PC-9 (cell line): ENCODE measurements at regions not wholly inside any gene's neighbourhood (a gene's known extent, or its start where the extent isn't known, plus 50 kb on each side); places are given as distances from the start of the nearest gene placed in this dataset.

ENCODE experiments used
- BruUV-seq: library from RNA; stranded (reverse); fragments of 400-500 nt; replicated peaks from 2 replicates; lab custom pipeline; 2021; lab: Mats Ljungman, UMichigan
- CTCF ChIA-PET: fragments of 300-600 bp; sonication (Branson Sonifier 250); formaldehyde crosslinking; loops from one replicate; lab custom pipeline; 2022; ENCODE audit warnings: antibody characterized with exemption; lab: Charles Lee
- POLR2A ChIA-PET: fragments of 300-600 bp; sonication (Branson Sonifier 250); formaldehyde crosslinking; loops from one replicate; lab custom pipeline; 2022; ENCODE audit warnings: antibody characterized with exemption; ENCODE audit not compliant: unreplicated experiment; lab: Charles Lee
- DNase-seq, 2 experiments: peaks; one replicate each; pipeline versions ENCODE4 v3.0.0 to v3.0.0-alpha.2; 2015 to 2022; ENCODE audit warnings: mixed read lengths in 1 of 2
- H2AFZ ChIP-seq: fragments of 200-600 bp; sonication (generic); 2 replicates; pipeline ENCODE4 v1.8.1; 2017; ENCODE audit warnings: antibody characterized with exemption
- H3F3A ChIP-seq: fragments of 200-600 bp; sonication (generic); 2 replicates; pipeline ENCODE4 v1.8.1; 2017; ENCODE audit warnings: antibody characterized with exemption, mild to moderate bottlenecking, low read depth; ENCODE audit not compliant: insufficient read depth
- H3K27ac ChIP-seq: fragments of 200-600 bp; sonication (generic); 2 replicates; pipeline ENCODE4 v1.6.1; 2016; ENCODE audit warnings: mixed run types
- H3K27me3 ChIP-seq: fragments of 200-600 bp; sonication (generic); 2 replicates; pipeline ENCODE4 v1.6.1; 2016; ENCODE audit warnings: low read depth, mixed run types; ENCODE audit not compliant: insufficient read depth
- H3K36me3 ChIP-seq: fragments of 200-600 bp; sonication (generic); 2 replicates; pipeline ENCODE4 v1.6.1; 2016; ENCODE audit warnings: low read depth, mixed run types
- H3K4me1 ChIP-seq: fragments of 200-600 bp; sonication (generic); replicated peaks from 2 replicates; pipeline ENCODE4 v1.6.1; 2016; ENCODE audit warnings: mixed run types; ENCODE audit not compliant: insufficient read depth
- H3K4me2 ChIP-seq: fragments of 200-600 bp; sonication (generic); 2 replicates; pipeline ENCODE4 v1.6.1; 2017; ENCODE audit warnings: mixed run types
- H3K4me3 ChIP-seq: fragments of 200-600 bp; sonication (generic); 2 replicates; pipeline ENCODE4 v1.6.1; 2016; ENCODE audit warnings: mixed run types
- H3K79me2 ChIP-seq: fragments of 200-600 bp; sonication (generic); 2 replicates; pipeline ENCODE4 v1.6.1; 2017; ENCODE audit warnings: low read depth, mixed run types
- H3K9me2 ChIP-seq: fragments of 200-600 bp; sonication (generic); 2 replicates; pipeline ENCODE4 v1.8.1; 2017; ENCODE audit warnings: mild to moderate bottlenecking; ENCODE audit not compliant: insufficient read depth
- H3K9me3 ChIP-seq: fragments of 200-600 bp; sonication (generic); 2 replicates; pipeline ENCODE4 v1.8.1; 2016; ENCODE audit warnings: low read depth; ENCODE audit not compliant: insufficient read depth
- H4K20me1 ChIP-seq: fragments of 200-600 bp; sonication (generic); 2 replicates; pipeline ENCODE4 v1.8.1; 2017; ENCODE audit not compliant: insufficient read depth
- EZH2 ChIP-seq: fragments of 200-600 bp; sonication (generic); IDR thresholded peaks from 2 replicates; pipeline ENCODE4 v1.8.0; 2017; ENCODE audit warnings: antibody characterized with exemption, low read depth
- intact Hi-C: fragments of 100-400 bp; cut with micrococcal nuclease; formaldehyde crosslinking; loops from one replicate; pipeline ENCODE4 v1.10.0; 2022; ENCODE audit not compliant: unreplicated experiment
- TF ChIP-seq, protein P1 (sequence below): fragments of 200-600 bp; sonication (generic); conservative IDR thresholded peaks from 2 replicates; pipeline ENCODE4 v1.6.1; 2017; ENCODE audit warnings: mixed run types, antibody characterized with exemption, mild to moderate bottlenecking, moderate library complexity

DNA sequence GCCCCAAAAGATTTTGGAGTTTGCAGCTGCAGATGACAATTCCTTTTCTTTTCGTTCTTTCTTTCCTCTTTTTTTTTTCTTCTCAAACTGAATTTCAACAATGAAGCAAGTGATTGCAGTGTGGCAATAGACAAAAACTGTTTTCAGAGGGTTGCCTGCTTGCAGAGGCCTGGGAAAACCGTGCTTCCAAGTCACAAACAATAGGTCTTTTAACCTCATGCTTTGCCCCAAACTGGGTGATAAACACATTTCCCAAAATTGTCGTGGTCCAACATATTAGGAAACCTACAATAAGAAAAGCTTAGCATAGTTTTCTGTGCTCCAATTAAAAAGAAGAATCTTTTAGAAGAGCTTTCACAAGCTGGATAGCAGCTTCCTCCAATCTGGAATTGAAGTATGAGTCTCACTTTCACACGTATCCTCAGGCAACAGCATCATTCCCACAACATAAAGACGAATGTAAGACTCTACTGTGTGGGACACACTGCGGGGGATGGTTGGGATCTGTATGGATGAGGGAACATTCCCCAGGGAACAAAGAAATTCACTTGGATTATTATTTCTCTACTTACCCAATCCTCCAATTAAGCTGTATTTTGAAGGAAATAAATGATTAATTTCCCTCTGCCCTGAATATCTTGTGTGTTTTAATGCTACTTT is 656.1 kb downstream of the RNF144A start:
- Histone ChIP-seq H3K4me3 (no peak overlapping the region), H3K27ac (no peak overlapping the region), H2AFZ (no peak overlapping the region), H4K20me1 (no peaks in the 10 kb centered on the region; the same call in 1 of the 2 replicates), H3K4me2 (no peak overlapping the region), H3K79me2 (no peaks in the 10 kb centered on the region), H3K36me3 (no peaks in the 10 kb centered on the region), H3K9me3 (no peaks in the 10 kb centered on the region), H3F3A (no peaks in the 10 kb centered on the region), H3K9me2 (no peaks in the 10 kb centered on the region), H3K27me3 (peaks cover 16% of the 10 kb centered on the region), H3K4me1 (no peaks in the 10 kb centered on the region)
- CTCF ChIA-PET, result no interaction called here
- TF ChIP-seq EZH2, result no peak
- TF ChIP-seq, protein P1, sequence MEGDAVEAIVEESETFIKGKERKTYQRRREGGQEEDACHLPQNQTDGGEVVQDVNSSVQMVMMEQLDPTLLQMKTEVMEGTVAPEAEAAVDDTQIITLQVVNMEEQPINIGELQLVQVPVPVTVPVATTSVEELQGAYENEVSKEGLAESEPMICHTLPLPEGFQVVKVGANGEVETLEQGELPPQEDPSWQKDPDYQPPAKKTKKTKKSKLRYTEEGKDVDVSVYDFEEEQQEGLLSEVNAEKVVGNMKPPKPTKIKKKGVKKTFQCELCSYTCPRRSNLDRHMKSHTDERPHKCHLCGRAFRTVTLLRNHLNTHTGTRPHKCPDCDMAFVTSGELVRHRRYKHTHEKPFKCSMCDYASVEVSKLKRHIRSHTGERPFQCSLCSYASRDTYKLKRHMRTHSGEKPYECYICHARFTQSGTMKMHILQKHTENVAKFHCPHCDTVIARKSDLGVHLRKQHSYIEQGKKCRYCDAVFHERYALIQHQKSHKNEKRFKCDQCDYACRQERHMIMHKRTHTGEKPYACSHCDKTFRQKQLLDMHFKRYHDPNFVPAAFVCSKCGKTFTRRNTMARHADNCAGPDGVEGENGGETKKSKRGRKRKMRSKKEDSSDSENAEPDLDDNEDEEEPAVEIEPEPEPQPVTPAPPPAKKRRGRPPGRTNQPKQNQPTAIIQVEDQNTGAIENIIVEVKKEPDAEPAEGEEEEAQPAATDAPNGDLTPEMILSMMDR, result no peak
- POLR2A ChIA-PET, result no interaction called here
- intact Hi-C loops, result no loop called here
- no peak for DNase-seq
- BruUV-seq, result no TSS peak

DNA sequence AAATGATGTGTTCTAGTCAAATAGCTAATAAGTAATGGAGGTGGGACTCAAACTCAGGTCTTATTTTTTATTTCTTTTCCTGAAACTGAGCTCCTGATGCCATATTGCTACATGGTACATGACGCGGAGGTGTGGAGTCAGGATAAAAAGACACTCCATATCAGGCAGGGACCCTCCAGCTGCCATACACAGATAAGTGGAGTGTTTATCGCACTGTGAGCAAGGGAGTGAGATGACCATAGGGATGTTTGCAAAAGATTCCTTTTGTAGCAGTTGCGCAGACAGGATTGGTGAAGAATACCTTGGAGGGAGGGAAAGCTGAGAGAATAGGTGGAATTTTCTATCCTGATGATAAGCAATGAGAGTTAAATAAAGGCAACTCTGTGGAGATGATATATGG is 657.2 kb downstream of the RNF144A start:
- H4K20me1 ChIP-seq, result no peaks in the 10 kb centered on the region; the same call in 1 of the 2 replicates
- ChIA-PET POLR2A (no interaction called here), CTCF (no interaction called here)
- no peaks in the 10 kb centered on the region for H3K9me3 ChIP-seq
- H3K36me3 ChIP-seq, result no peaks in the 10 kb centered on the region
- DNase-seq, result no peak
- H3K27ac ChIP-seq, result no peak overlapping the region
- peaks cover 9% of the 10 kb centered on the region for H3K27me3 ChIP-seq
- no peaks in the 10 kb centered on the region for H3F3A ChIP-seq
- no peak overlapping the region for H2AFZ ChIP-seq
- no TSS peak for BruUV-seq
- no peaks in the 10 kb centered on the region for H3K4me1 ChIP-seq
- H3K9me2 ChIP-seq, result no peaks in the 10 kb centered on the region
- H3K4me3 ChIP-seq, result no peak overlapping the region
- no peak overlapping the region for H3K4me2 ChIP-seq
- no peaks in the 10 kb centered on the region for H3K79me2 ChIP-seq
- intact Hi-C loops, result no loop called here
- TF ChIP-seq, protein P1, result no peak
- no peak for TF ChIP-seq EZH2

GRCh38 chr2:7577769-7578168 is 660.6 kb downstream of the RNF144A start:
- H3K27me3 ChIP-seq, result peaks cover 9% of the 10 kb centered on the region
- H3K36me3 ChIP-seq, result no peaks in the 10 kb centered on the region
- no peak overlapping the region for H3K27ac ChIP-seq
- ChIA-PET POLR2A (no interaction called here), CTCF (no interaction called here)
- no peaks in the 10 kb centered on the region for H3K4me1 ChIP-seq
- no peak overlapping the region for H3K4me2 ChIP-seq
- no peaks in the 10 kb centered on the region for H3K79me2 ChIP-seq
- H3K9me3 ChIP-seq, result no peaks in the 10 kb centered on the region
- no peaks in the 10 kb centered on the region; the same call in 1 of the 2 replicates for H4K20me1 ChIP-seq
- TF ChIP-seq EZH2, result no peak
- TF ChIP-seq, protein P1, result no peak
- intact Hi-C loops, result no loop called here
- H3F3A ChIP-seq, result no peaks in the 10 kb centered on the region
- no peak overlapping the region for H3K4me3 ChIP-seq
- DNase-seq, result no peak
- BruUV-seq, result no TSS peak
- H3K9me2 ChIP-seq, result no peaks in the 10 kb centered on the region
- H2AFZ ChIP-seq, result no peak overlapping the region
